ENCODE measurements at regions not wholly inside any gene's neighbourhood (a gene's known extent, or its start where the extent isn't known, plus 50 kb on each side); places are given as distances from the start of the nearest gene placed in this dataset.
A peak's percentile ranks its signal among the peaks of the same experiment; 100 is the strongest.

DNA sequence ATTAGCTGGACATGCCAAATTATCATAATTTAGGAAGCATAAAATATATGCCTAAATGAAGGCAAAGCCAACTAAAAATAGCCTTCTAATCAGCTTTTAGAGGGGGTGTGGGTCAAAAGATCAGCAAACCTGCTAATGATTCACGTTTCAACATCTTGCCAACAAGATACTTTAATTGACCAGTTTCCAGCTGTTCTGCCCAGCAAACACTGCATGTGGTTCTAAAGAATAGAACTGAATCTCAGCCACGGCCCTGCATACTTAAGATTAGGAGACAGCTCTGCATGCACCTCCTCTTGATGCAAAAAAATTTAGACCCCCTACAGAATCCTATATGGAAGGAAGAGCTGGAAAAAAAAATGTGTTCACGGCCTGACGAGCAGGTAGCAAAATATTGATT, 500.5 kb downstream of the TBL1XR1 start:
- H3K27me3 ChIP-seq (ENCODE audit: control insufficient read depth in 3 of 3, insufficient read depth in 3 of 3, low read length in 2 of 3): no peaks in the 10 kb centered on the region
- no peaks in the 10 kb centered on the region for H3K36me3 ChIP-seq (ENCODE audit: control insufficient read depth in 4 of 4, insufficient read depth in 4 of 4, low read length in 4 of 4)
- peaks cover 0 to 22% (median 0%) of the 10 kb centered on the region in 5 donors for H3K4me1 ChIP-seq (ENCODE audit: control insufficient read depth in 5 of 5, insufficient read depth in 5 of 5, low read length in 5 of 5)
- ATAC-seq (ENCODE audit: insufficient read depth, low FRiP score): no peak
- no peak overlapping the region for H3K4me3 ChIP-seq
- TF ChIP-seq, protein P1, sequence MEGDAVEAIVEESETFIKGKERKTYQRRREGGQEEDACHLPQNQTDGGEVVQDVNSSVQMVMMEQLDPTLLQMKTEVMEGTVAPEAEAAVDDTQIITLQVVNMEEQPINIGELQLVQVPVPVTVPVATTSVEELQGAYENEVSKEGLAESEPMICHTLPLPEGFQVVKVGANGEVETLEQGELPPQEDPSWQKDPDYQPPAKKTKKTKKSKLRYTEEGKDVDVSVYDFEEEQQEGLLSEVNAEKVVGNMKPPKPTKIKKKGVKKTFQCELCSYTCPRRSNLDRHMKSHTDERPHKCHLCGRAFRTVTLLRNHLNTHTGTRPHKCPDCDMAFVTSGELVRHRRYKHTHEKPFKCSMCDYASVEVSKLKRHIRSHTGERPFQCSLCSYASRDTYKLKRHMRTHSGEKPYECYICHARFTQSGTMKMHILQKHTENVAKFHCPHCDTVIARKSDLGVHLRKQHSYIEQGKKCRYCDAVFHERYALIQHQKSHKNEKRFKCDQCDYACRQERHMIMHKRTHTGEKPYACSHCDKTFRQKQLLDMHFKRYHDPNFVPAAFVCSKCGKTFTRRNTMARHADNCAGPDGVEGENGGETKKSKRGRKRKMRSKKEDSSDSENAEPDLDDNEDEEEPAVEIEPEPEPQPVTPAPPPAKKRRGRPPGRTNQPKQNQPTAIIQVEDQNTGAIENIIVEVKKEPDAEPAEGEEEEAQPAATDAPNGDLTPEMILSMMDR (IDR thresholded peaks at IDR 0.05; ENCODE audit: control extremely low read depth, extremely low read depth): no peak
- H3K9ac ChIP-seq (ENCODE audit: insufficient read depth in 1 of 2, low read length in 2 of 2): no peak overlapping the region
- no peak overlapping the region for H3K27ac ChIP-seq (ENCODE audit: low read depth in 1 of 2, low read length in 1 of 2)
- no peak for DNase-seq
- WGBS, 2 donors: 46 to 48% methylated on average over 4 of the region's 4 CpGs
- no peaks in the 10 kb centered on the region for H3K9me3 ChIP-seq (ENCODE audit: control insufficient read depth in 4 of 4, insufficient read depth in 3 of 4, low read length in 3 of 4)

DNA sequence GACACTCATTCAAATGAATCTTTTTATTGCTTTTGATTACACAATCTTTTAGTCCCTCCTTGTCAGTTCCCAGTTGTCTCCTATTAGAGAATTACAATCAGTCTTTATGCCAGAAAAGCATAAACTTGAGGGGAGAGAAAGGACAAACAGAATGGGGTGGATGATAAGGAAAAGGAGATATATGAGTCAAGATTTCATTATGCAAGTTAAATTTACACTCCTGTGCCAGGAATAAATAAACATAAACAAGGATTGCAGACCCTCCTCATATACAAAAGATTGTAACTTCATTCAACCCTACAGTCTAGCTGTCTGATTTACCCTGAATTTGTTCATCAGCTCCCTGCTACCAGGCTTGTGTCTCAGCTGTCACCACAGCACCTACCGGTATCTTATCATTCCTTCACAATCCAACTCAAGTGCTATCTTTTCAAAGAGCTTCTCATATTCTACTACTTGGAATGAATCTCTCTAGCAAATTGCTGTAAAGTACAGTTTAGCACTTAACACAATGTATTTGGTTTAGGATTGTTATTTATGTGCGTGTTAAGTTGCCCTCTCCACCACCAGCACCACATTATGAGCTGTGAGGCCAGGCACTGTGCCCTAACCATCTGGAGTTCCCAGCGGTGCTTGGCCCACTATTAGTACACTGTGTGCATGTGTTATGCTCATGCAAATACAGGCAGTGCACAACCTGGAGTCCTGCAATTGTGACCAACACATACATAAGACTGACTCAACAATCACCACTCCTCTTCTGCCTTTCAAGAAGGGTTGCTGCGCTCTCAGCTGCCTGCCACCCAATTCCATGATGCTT, 504.1 kb downstream of the TBL1XR1 start:
- Histone ChIP-seq H3K27ac (ENCODE audit: low read depth in 1 of 2, low read length in 1 of 2) (no peak overlapping the region), H3K4me3 (no peak overlapping the region), H3K36me3 (ENCODE audit: control insufficient read depth in 4 of 4, insufficient read depth in 4 of 4, low read length in 4 of 4) (no peaks in the 10 kb centered on the region), H3K27me3 (ENCODE audit: control insufficient read depth in 3 of 3, insufficient read depth in 3 of 3, low read length in 2 of 3) (no peaks in the 10 kb centered on the region), H3K9ac (ENCODE audit: insufficient read depth in 1 of 2, low read length in 2 of 2) (no peak overlapping the region), H3K4me1 (ENCODE audit: control insufficient read depth in 5 of 5, insufficient read depth in 5 of 5, low read length in 5 of 5) (peaks cover 0 to 33% (median 0%) of the 10 kb centered on the region in 5 donors), H3K9me3 (ENCODE audit: control insufficient read depth in 4 of 4, insufficient read depth in 3 of 4, low read length in 3 of 4) (no peaks in the 10 kb centered on the region)
- ATAC-seq (ENCODE audit: insufficient read depth, low FRiP score) (no peak), DNase-seq (peak; percentile 82 to 91 (median 89))
- WGBS, 2 donors: 76 to 89% methylated on average over 4 of the region's 4 CpGs
- TF ChIP-seq, protein P1 (IDR thresholded peaks at IDR 0.05; ENCODE audit: control extremely low read depth, extremely low read depth): no peak

- TF ChIP-seq, protein P1 (IDR thresholded peaks at IDR 0.05; ENCODE audit: control extremely low read depth, extremely low read depth): no peak
- no peaks in the 10 kb centered on the region for H3K36me3 ChIP-seq (ENCODE audit: control insufficient read depth in 4 of 4, insufficient read depth in 4 of 4, low read length in 4 of 4)
- no peak overlapping the region for H3K27ac ChIP-seq (ENCODE audit: low read depth in 1 of 2, low read length in 1 of 2)
- ATAC-seq (ENCODE audit: insufficient read depth, low FRiP score) (no peak), DNase-seq (peak; percentile 44 to 86 (median 57))
- H3K9me3 ChIP-seq (ENCODE audit: control insufficient read depth in 4 of 4, insufficient read depth in 3 of 4, low read length in 3 of 4): no peaks in the 10 kb centered on the region
- H3K9ac ChIP-seq (ENCODE audit: insufficient read depth in 1 of 2, low read length in 2 of 2): no peak overlapping the region
- H3K4me1 ChIP-seq (ENCODE audit: control insufficient read depth in 5 of 5, insufficient read depth in 5 of 5, low read length in 5 of 5): peaks cover 0 to 33% (median 0%) of the 10 kb centered on the region in 5 donors
- no peaks in the 10 kb centered on the region for H3K27me3 ChIP-seq (ENCODE audit: control insufficient read depth in 3 of 3, insufficient read depth in 3 of 3, low read length in 2 of 3)
- 71 to 78% methylated on average over 8 of the region's 8 CpGs for WGBS, 2 donors
- no peak overlapping the region for H3K4me3 ChIP-seq
These were observed 504.9 kb downstream of the TBL1XR1 start for GRCh38 chr3:176692199-176692965.
